RWPE2 (cell line): ENCODE measurements at regions not wholly inside any gene's neighbourhood (a gene's known extent, or its start where the extent isn't known, plus 50 kb on each side); places are given as distances from the start of the nearest gene placed in this dataset.

ENCODE experiments used
- ATAC-seq: fragments of 200-7000 bp; cut with Tn5 transposase; 3 replicates; pipeline ENCODE4 v1.9.1; 2021; ENCODE audit warnings: low read depth
- DNase-seq: peaks from one replicate; pipeline ENCODE4 v3.0.0-alpha.2; 2020; ENCODE audit warnings: low spot score
- H3K27ac ChIP-seq: fragments of 450-650 bp; 2 replicates; pipeline ENCODE4 v1.5.1; 2017; ENCODE audit warnings: mild to moderate bottlenecking; ENCODE audit not compliant: poor library complexity, severe bottlenecking
- H3K27me3 ChIP-seq: fragments of 250-450 bp; sonication (Bioruptor Pico); 2 replicates; pipeline ENCODE4 v1.5.1; 2021; ENCODE audit warnings: mild to moderate bottlenecking, moderate library complexity; ENCODE audit not compliant: insufficient read depth, poor library complexity, severe bottlenecking
- H3K36me3 ChIP-seq: fragments of 250-450 bp; sonication (Bioruptor Pico); 2 replicates; pipeline ENCODE4 v1.5.1; 2020; ENCODE audit warnings: low read depth, mild to moderate bottlenecking, moderate library complexity
- H3K4me1 ChIP-seq: fragments of 250-450 bp; sonication (Bioruptor Pico); 2 replicates; pipeline ENCODE4 v1.5.1; 2021; ENCODE audit warnings: mild to moderate bottlenecking, moderate library complexity; ENCODE audit not compliant: insufficient read depth, poor library complexity, severe bottlenecking
- H3K4me3 ChIP-seq: fragments of 250-450 bp; sonication (Bioruptor Pico); 2 replicates; pipeline ENCODE4 v1.5.1; 2021; ENCODE audit warnings: mild to moderate bottlenecking, moderate library complexity; ENCODE audit not compliant: severe bottlenecking
- H3K9me3 ChIP-seq: fragments of 250-450 bp; sonication (Bioruptor Pico); 2 replicates; pipeline ENCODE4 v1.5.1; 2021; ENCODE audit warnings: mild to moderate bottlenecking, moderate library complexity; ENCODE audit not compliant: severe bottlenecking
- TF ChIP-seq, protein P1 (sequence below): fragments of 450-650 bp; IDR thresholded peaks from one replicate; pipeline ENCODE4 v1.5.1; 2017; ENCODE audit warnings: mild to moderate bottlenecking, moderate library complexity; ENCODE audit not compliant: poor library complexity, severe bottlenecking

DNA sequence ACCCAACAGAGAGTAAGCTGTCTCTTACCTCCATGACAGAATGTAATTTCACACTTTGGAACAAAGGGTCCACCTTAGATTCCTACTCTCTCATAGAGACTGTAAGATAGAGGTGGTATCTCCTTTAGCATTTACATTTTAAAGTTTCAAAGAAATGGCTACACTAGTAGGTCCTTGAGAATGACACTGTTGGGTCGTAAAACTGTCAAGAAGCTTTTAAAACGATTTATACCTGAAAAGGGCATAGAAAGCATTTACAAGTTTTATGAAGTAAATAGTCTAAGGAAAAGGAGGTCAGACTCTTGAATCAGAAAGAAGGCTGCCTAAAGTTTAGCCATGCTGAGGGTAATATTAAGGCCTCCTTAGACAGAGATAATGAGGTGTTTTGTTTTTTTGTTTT lies 1212.4 kb upstream of the PHF14 start:
- TF ChIP-seq, protein P1, sequence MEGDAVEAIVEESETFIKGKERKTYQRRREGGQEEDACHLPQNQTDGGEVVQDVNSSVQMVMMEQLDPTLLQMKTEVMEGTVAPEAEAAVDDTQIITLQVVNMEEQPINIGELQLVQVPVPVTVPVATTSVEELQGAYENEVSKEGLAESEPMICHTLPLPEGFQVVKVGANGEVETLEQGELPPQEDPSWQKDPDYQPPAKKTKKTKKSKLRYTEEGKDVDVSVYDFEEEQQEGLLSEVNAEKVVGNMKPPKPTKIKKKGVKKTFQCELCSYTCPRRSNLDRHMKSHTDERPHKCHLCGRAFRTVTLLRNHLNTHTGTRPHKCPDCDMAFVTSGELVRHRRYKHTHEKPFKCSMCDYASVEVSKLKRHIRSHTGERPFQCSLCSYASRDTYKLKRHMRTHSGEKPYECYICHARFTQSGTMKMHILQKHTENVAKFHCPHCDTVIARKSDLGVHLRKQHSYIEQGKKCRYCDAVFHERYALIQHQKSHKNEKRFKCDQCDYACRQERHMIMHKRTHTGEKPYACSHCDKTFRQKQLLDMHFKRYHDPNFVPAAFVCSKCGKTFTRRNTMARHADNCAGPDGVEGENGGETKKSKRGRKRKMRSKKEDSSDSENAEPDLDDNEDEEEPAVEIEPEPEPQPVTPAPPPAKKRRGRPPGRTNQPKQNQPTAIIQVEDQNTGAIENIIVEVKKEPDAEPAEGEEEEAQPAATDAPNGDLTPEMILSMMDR, result no peak
- no peak overlapping the region for H3K27ac ChIP-seq

DNA sequence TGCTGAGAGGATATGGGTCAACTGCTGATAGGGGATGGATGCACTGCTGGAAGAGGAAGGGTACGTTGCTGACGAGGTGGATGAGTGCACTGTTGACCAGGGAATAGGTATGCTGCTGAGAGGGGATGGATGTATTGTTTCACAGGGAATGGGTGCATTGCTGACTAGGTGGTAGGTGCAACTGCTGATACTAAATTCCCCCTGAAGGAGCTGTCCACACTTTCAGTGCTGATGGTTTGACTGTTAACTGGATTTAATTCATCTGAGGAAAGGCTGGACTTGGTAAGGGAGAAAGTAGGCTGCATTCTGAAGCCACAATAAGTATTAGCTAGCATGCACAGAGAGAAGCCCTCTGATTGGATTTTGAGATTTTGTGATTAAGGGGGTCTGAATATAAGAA lies 1196.8 kb upstream of the PHF14 start:
- Histone ChIP-seq H3K27me3 (no peaks in the 10 kb centered on the region), H3K4me3 (no peak overlapping the region), H3K27ac (no peak overlapping the region), H3K36me3 (no peaks in the 10 kb centered on the region), H3K9me3 (no peaks in the 10 kb centered on the region), H3K4me1 (no peaks in the 10 kb centered on the region)
- no peak for ATAC-seq
- DNase-seq, result no peak
- TF ChIP-seq, protein P1, result no peak

More for the DNA sequence above, 1212.4 kb upstream of the PHF14 start:
- DNase-seq (no peak), ATAC-seq (no peak)
- Histone ChIP-seq H3K4me1 (no peaks in the 10 kb centered on the region), H3K9me3 (no peaks in the 10 kb centered on the region), H3K27me3 (no peaks in the 10 kb centered on the region), H3K36me3 (no peaks in the 10 kb centered on the region), H3K4me3 (no peak overlapping the region)

DNA sequence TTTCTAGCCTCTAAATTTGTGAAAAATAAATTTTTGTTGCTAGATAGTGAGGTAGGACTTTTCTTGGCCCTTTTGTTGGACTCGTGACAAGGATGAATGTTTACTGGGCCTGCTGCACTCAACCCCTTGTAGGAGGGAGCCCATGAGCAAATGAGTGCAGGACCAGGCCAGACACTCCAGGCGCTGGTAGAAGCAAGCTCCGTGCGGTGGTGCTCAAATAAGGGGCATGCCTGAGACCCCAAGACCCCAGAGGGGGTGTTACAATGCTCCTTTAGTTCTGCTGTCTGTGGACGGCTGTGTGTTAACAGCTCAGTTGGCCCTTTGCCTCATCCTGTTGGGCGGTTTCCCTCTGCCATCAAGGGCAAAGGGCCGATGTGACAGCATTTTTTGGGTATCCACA lies 1195.3 kb upstream of the PHF14 start:
- H3K9me3 ChIP-seq, result no peaks in the 10 kb centered on the region
- ATAC-seq, result no peak
- no peak overlapping the region for H3K27ac ChIP-seq
- no peaks in the 10 kb centered on the region for H3K27me3 ChIP-seq
- H3K4me1 ChIP-seq, result no peaks in the 10 kb centered on the region
- TF ChIP-seq, protein P1, result no peak
- no peaks in the 10 kb centered on the region for H3K36me3 ChIP-seq
- H3K4me3 ChIP-seq, result no peak overlapping the region
- DNase-seq, result no peak

DNA sequence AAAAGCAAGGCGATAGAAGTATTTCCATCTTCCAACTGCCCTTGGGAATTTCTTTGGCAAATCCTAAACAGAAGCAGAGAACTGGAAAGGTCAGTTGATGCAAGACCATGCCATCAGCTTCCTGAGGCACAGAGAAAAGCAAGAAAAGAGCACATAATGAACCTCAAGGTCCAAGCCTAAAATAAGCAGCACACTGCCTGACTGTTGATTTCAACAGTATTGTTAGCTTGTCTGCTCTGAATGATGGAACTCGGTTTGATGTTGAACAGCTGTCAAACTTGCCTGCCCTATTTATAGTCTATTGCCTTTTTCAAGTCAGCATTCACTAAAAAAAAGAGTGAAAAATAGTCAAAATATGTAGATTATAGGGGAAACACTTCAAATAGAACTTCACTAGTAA lies 1192.0 kb upstream of the PHF14 start:
- DNase-seq (no peak), ATAC-seq (no peak)
- TF ChIP-seq, protein P1, result no peak
- H3K9me3 ChIP-seq, result no peaks in the 10 kb centered on the region
- no peaks in the 10 kb centered on the region for H3K27me3 ChIP-seq
- no peaks in the 10 kb centered on the region for H3K36me3 ChIP-seq
- no peak overlapping the region for H3K27ac ChIP-seq
- no peaks in the 10 kb centered on the region for H3K4me1 ChIP-seq
- H3K4me3 ChIP-seq, result no peak overlapping the region

DNA sequence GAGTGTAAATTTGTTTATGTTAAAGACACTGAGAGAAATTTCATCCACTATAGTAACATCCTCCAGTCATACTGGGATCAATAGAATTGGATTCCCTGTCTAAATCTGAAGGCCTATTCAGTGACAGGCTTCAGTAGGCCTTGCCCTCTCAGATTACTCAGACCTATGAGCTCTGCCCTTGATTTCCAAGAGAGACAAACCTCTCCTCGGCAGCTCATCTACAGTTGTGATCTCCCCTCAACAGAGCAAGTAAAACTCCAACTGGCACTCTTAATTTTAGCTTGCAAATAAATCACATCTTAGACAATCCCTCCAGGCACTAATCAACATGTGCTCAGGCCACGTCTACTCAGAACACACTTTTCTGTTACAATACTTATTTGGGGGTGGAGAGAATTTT lies 1191.4 kb upstream of the PHF14 start:
- TF ChIP-seq, protein P1, result no peak
- Histone ChIP-seq H3K4me1 (no peaks in the 10 kb centered on the region), H3K36me3 (no peaks in the 10 kb centered on the region), H3K27ac (no peak overlapping the region), H3K9me3 (no peaks in the 10 kb centered on the region), H3K4me3 (no peak overlapping the region), H3K27me3 (no peaks in the 10 kb centered on the region)
- ATAC-seq (no peak), DNase-seq (no peak)
